ENCODE measurements at regions not wholly inside any gene's neighbourhood (a gene's known extent, or its start where the extent isn't known, plus 50 kb on each side); places are given as distances from the start of the nearest gene placed in this dataset.
"Not testable (repeated sequence)": the region's sequence is repeated elsewhere in the genome, so short reads cannot be mapped to it uniquely, and the experiment has no call there.

GRCh38 chr13:24567593-24567992 lies 55.0 kb upstream of the PARP4 start:
- TF ChIP-seq CTCF (conservative IDR thresholded peaks at IDR 0.05); ZFX (IDR thresholded peaks at IDR 0.05): not testable (repeated sequence)
